ENCODE measurements at regions not wholly inside any gene's neighbourhood (a gene's known extent, or its start where the extent isn't known, plus 50 kb on each side); places are given as distances from the start of the nearest gene placed in this dataset.

DNA sequence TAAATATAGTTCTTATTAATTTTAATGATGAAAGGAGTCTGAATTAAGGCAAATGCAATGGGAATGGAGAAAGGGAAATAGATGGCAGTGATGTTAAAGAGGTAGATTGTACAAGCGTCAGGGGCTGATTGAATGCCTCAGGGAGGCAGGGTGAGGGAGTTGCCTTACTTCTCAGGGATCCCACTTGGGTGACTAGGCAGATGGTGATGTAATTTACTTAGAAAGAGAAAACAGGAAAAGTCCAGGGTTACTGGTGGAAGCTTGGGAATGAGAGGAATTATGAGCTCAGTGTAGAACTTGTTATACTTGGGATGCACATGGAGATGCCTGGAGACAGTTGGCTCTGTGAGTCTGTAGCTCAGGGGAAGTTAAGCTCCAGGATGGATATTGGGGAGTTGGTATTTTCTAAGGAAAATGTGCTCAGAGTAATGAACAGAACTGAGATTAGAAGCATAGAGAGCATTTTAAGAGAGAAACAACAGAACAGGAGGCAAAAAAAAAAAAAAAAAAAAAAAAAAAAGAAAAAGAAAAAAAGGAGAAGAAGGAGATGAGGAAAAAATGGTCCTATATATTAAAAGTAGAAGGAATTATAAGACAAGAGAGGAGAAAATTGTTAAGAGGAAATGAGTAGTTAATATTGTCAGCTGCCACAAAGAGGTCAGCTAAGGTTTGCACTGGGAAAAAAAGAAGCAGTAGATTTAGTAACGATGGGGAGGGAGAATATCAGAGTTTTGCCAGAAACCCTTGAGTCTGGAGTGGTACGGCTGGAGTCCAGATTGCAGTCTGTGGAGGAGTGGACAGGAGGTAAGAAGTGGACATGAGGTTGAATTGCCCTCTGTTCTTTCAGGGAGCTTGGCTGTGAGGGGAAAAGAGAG lies 88.0 kb upstream of the ELL2 start:
- no peak overlapping the region for H3K4me3 ChIP-seq (ENCODE audit: low read depth, low read length, poor library complexity, severe bottlenecking)
- no peaks in the 10 kb centered on the region for H3K4me1 ChIP-seq (ENCODE audit: insufficient read depth, low read length, severe bottlenecking)
- H3K9ac ChIP-seq (ENCODE audit: low read length): no peak overlapping the region
- H3K27me3 ChIP-seq (ENCODE audit: insufficient read depth, low read length): no peaks in the 10 kb centered on the region
- no peaks in the 10 kb centered on the region for H4K20me1 ChIP-seq (ENCODE audit: insufficient read depth, low read length)
- H3K79me2 ChIP-seq (ENCODE audit: insufficient read depth, low read length): no peaks in the 10 kb centered on the region
- H3K27ac ChIP-seq (ENCODE audit: low read depth, low read length, poor library complexity, severe bottlenecking): no peak overlapping the region
- no peak overlapping the region for H2AFZ ChIP-seq (ENCODE audit: low read length)
- no peaks in the 10 kb centered on the region for H3K9me2 ChIP-seq (ENCODE audit: low read depth, low read length)
- TF ChIP-seq EZH2 (IDR thresholded peaks at IDR 0.05; ENCODE audit: borderline replicate concordance, low read length): no peak
- H3K36me3 ChIP-seq (ENCODE audit: insufficient read depth, low read length): no peaks in the 10 kb centered on the region
- H3K9me3 ChIP-seq (ENCODE audit: low read length): no peaks in the 10 kb centered on the region
- no peak overlapping the region for H3K4me2 ChIP-seq (ENCODE audit: low read length)
- no peaks in the 10 kb centered on the region for H3F3A ChIP-seq (ENCODE audit: insufficient read depth, low read length)

DNA sequence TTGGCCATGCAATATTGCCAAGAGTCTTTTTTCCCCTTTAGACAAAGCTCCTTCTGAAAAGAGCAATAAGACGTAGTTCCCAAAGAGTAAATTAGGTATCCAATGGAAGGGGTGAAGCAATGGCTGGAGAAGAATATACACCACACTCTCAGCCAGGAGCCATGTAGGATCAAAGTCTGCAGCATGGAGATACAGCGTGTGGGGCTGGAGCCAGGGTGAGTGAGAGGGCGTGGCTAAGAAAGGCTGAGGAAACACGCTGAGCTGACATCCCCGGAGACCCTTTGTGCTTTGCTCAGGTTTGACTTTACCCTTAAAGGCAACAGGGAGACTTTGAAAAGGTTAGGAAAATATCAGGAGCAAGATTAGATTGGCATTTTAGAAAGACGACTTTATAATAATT lies 87.1 kb upstream of the ELL2 start:
- Histone ChIP-seq H3K9me2 (ENCODE audit: low read depth, low read length) (no peaks in the 10 kb centered on the region), H3K4me2 (ENCODE audit: low read length) (no peak overlapping the region), H3K4me1 (ENCODE audit: insufficient read depth, low read length, severe bottlenecking) (no peaks in the 10 kb centered on the region), H3K27ac (ENCODE audit: low read depth, low read length, poor library complexity, severe bottlenecking) (no peak overlapping the region), H3K4me3 (ENCODE audit: low read depth, low read length, poor library complexity, severe bottlenecking) (no peak overlapping the region), H2AFZ (ENCODE audit: low read length) (no peak overlapping the region), H3K79me2 (ENCODE audit: insufficient read depth, low read length) (no peaks in the 10 kb centered on the region), H3K9me3 (ENCODE audit: low read length) (no peaks in the 10 kb centered on the region), H3K9ac (ENCODE audit: low read length) (no peak overlapping the region), H3K36me3 (ENCODE audit: insufficient read depth, low read length) (no peaks in the 10 kb centered on the region), H4K20me1 (ENCODE audit: insufficient read depth, low read length) (no peaks in the 10 kb centered on the region), H3K27me3 (ENCODE audit: insufficient read depth, low read length) (no peaks in the 10 kb centered on the region), H3F3A (ENCODE audit: insufficient read depth, low read length) (no peaks in the 10 kb centered on the region)
- TF ChIP-seq, protein P1, sequence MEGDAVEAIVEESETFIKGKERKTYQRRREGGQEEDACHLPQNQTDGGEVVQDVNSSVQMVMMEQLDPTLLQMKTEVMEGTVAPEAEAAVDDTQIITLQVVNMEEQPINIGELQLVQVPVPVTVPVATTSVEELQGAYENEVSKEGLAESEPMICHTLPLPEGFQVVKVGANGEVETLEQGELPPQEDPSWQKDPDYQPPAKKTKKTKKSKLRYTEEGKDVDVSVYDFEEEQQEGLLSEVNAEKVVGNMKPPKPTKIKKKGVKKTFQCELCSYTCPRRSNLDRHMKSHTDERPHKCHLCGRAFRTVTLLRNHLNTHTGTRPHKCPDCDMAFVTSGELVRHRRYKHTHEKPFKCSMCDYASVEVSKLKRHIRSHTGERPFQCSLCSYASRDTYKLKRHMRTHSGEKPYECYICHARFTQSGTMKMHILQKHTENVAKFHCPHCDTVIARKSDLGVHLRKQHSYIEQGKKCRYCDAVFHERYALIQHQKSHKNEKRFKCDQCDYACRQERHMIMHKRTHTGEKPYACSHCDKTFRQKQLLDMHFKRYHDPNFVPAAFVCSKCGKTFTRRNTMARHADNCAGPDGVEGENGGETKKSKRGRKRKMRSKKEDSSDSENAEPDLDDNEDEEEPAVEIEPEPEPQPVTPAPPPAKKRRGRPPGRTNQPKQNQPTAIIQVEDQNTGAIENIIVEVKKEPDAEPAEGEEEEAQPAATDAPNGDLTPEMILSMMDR (IDR thresholded peaks at IDR 0.05; ENCODE audit: low read length): no peak
- TF ChIP-seq EZH2 (IDR thresholded peaks at IDR 0.05; ENCODE audit: borderline replicate concordance, low read length): no peak

DNA sequence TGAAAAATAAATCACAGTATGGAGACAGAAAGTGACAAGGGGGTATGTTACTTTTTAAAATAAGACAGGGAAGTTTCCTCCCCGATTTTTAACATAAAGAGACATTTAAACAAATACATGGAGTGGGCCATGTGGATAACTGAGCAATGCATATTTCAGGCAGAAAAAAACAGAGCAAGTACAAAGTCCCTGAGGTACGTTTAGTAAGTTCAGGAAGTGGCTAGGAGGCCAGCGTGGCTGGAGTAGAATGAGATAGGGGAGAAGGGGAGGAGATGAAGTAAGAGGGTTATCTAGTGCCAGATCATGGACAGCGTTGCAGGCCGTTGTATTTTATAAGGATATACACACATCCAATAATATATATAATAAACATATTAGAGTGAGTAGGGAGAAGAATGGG lies 84.2 kb upstream of the ELL2 start:
- no peaks in the 10 kb centered on the region for H3F3A ChIP-seq (ENCODE audit: insufficient read depth, low read length)
- H3K9me3 ChIP-seq (ENCODE audit: low read length): no peaks in the 10 kb centered on the region
- no peaks in the 10 kb centered on the region for H3K27me3 ChIP-seq (ENCODE audit: insufficient read depth, low read length)
- H3K9ac ChIP-seq (ENCODE audit: low read length): no peak overlapping the region
- H3K4me2 ChIP-seq (ENCODE audit: low read length): no peak overlapping the region
- H3K79me2 ChIP-seq (ENCODE audit: insufficient read depth, low read length): no peaks in the 10 kb centered on the region
- no peaks in the 10 kb centered on the region for H3K36me3 ChIP-seq (ENCODE audit: insufficient read depth, low read length)
- no peaks in the 10 kb centered on the region for H4K20me1 ChIP-seq (ENCODE audit: insufficient read depth, low read length)
- H3K27ac ChIP-seq (ENCODE audit: low read depth, low read length, poor library complexity, severe bottlenecking): no peak overlapping the region
- no peak overlapping the region for H3K4me3 ChIP-seq (ENCODE audit: low read depth, low read length, poor library complexity, severe bottlenecking)
- H3K4me1 ChIP-seq (ENCODE audit: insufficient read depth, low read length, severe bottlenecking): no peaks in the 10 kb centered on the region
- no peaks in the 10 kb centered on the region for H3K9me2 ChIP-seq (ENCODE audit: low read depth, low read length)
- no peak for TF ChIP-seq EZH2 (IDR thresholded peaks at IDR 0.05; ENCODE audit: borderline replicate concordance, low read length)
- TF ChIP-seq, protein P1 (IDR thresholded peaks at IDR 0.05; ENCODE audit: low read length): no peak
- no peak overlapping the region for H2AFZ ChIP-seq (ENCODE audit: low read length)

DNA sequence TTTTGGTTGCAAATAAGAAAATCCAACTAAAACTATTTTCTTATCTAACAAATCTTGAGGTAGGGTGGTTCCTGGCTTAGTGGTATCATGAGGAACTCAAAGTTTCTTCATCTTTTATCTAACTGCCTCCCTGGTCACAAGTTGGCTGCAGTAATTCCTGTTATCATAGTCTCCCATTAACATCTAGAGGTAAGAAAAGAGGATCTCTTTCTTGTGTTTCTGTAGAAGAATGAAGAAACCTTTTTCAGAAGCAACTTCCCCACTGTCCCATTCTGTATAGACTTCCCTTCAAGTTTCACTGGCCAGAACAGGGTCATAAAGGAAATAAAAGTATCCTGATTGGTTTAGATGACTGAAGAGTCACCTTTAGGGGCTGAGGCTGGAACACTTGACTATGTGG lies 81.8 kb upstream of the ELL2 start:
- Histone ChIP-seq H3K4me3 (ENCODE audit: low read depth, low read length, poor library complexity, severe bottlenecking) (no peak overlapping the region), H3K9me2 (ENCODE audit: low read depth, low read length) (no peaks in the 10 kb centered on the region), H3K9ac (ENCODE audit: low read length) (no peak overlapping the region), H3K27ac (ENCODE audit: low read depth, low read length, poor library complexity, severe bottlenecking) (no peak overlapping the region), H3K27me3 (ENCODE audit: insufficient read depth, low read length) (no peaks in the 10 kb centered on the region), H4K20me1 (ENCODE audit: insufficient read depth, low read length) (no peaks in the 10 kb centered on the region), H2AFZ (ENCODE audit: low read length) (no peak overlapping the region), H3K4me2 (ENCODE audit: low read length) (no peak overlapping the region), H3K36me3 (ENCODE audit: insufficient read depth, low read length) (no peaks in the 10 kb centered on the region), H3K9me3 (ENCODE audit: low read length) (no peaks in the 10 kb centered on the region), H3K4me1 (ENCODE audit: insufficient read depth, low read length, severe bottlenecking) (no peaks in the 10 kb centered on the region), H3K79me2 (ENCODE audit: insufficient read depth, low read length) (no peaks in the 10 kb centered on the region), H3F3A (ENCODE audit: insufficient read depth, low read length) (no peaks in the 10 kb centered on the region)
- no peak for TF ChIP-seq EZH2 (IDR thresholded peaks at IDR 0.05; ENCODE audit: borderline replicate concordance, low read length)
- TF ChIP-seq, protein P1 (IDR thresholded peaks at IDR 0.05; ENCODE audit: low read length): no peak
